Activated naive CD8-positive, alpha-beta T cell treated with anti-CD3 and anti-CD28 coated beads, Interleukin-2, amount 10 ng/mL, durations not matched to agents 7 days and 5 days (primary cell): ENCODE measurements at regions not wholly inside any gene's neighbourhood (a gene's known extent, or its start where the extent isn't known, plus 50 kb on each side); places are given as distances from the start of the nearest gene placed in this dataset.
"Not testable (repeated sequence)": the region's sequence is repeated elsewhere in the genome, so short reads cannot be mapped to it uniquely, and the experiment has no call there.

Experiments used
- ATAC-seq: fragments of 150-1000 bp; cut with Tn5 transposase; one replicate; pipeline ENCODE4 v1.10.0; 2021; ENCODE audit warnings: low read depth, moderate library complexity
- POLR2A ChIA-PET: fragments of 350-600 bp; sonication (Branson Sonifier 250); formaldehyde crosslinking; loops from one replicate; lab custom pipeline; 2021; ENCODE audit warnings: antibody characterized with exemption; lab: Charles Lee
- DNase-seq: peaks from one replicate; pipeline ENCODE4 v3.0.0; 2021
- H3K27ac Mint-ChIP-seq: one replicate; pipeline ENCODE4 v1.8.0; 2022; ENCODE audit warnings: mild to moderate bottlenecking, mixed read lengths
- H3K27me3 Mint-ChIP-seq: one replicate; pipeline ENCODE4 v1.8.0; 2022; ENCODE audit warnings: mild to moderate bottlenecking, moderate library complexity, mixed read lengths
- H3K36me3 Mint-ChIP-seq: one replicate; pipeline ENCODE4 v1.8.0; 2021; ENCODE audit warnings: mild to moderate bottlenecking, mixed read lengths
- H3K4me1 Mint-ChIP-seq: one replicate; pipeline ENCODE4 v1.8.0; 2021; ENCODE audit warnings: mixed read lengths
- H3K4me3 Mint-ChIP-seq: one replicate; pipeline ENCODE4 v1.8.0; 2022; ENCODE audit warnings: mild to moderate bottlenecking, moderate library complexity, mixed read lengths
- H3K9me3 Mint-ChIP-seq: one replicate; pipeline ENCODE4 v1.8.0; 2021; ENCODE audit warnings: mixed read lengths

GRCh38 chr20:47447350-47448296 lies 54.1 kb upstream of the NCOA3 start:
- ATAC-seq, H3K4me1 Mint-ChIP-seq, H3K27ac Mint-ChIP-seq, DNase-seq, H3K9me3 Mint-ChIP-seq, POLR2A ChIA-PET, H3K27me3 Mint-ChIP-seq, H3K4me3 Mint-ChIP-seq, H3K36me3 Mint-ChIP-seq: not testable (repeated sequence)

- Mint-ChIP-seq H3K36me3 (no peaks in the 10 kb centered on the region), H3K4me3 (no peak overlapping the region), H3K27me3 (no peaks in the 10 kb centered on the region), H3K4me1 (peaks cover 11% of the 10 kb centered on the region), H3K9me3 (no peaks in the 10 kb centered on the region), H3K27ac (no peak overlapping the region)
- POLR2A ChIA-PET = no interaction called here
- ATAC-seq (no peak), DNase-seq (no peak)
Measured at GRCh38 chr20:47448429-47448828, 53.3 kb upstream of the NCOA3 start.

- no peaks in the 10 kb centered on the region for H3K27me3 Mint-ChIP-seq
- POLR2A ChIA-PET = no interaction called here
- peaks cover 1% of the 10 kb centered on the region for H3K36me3 Mint-ChIP-seq
- H3K27ac Mint-ChIP-seq = no peak overlapping the region
- H3K4me1 Mint-ChIP-seq = peaks cover 20% of the 10 kb centered on the region
- no peak for DNase-seq
- no peaks in the 10 kb centered on the region for H3K9me3 Mint-ChIP-seq
- no peak overlapping the region for H3K4me3 Mint-ChIP-seq
- ATAC-seq = no peak
Measured at GRCh38 chr20:47451602-47451904, 50.1 kb upstream of the NCOA3 start.
